ENCODE measurements at regions not wholly inside any gene's neighbourhood (a gene's known extent, or its start where the extent isn't known, plus 50 kb on each side); places are given as distances from the start of the nearest gene placed in this dataset.

GRCh38 chr6:168883410-168884049, 370.1 kb downstream of the THBS2 start:
- no peak for DNase-seq (ENCODE audit: low spot score)

- no peak for DNase-seq (ENCODE audit: low spot score)
Observed at GRCh38 chr6:168880271-168880670, 373.4 kb downstream of the THBS2 start.

GRCh38 chr6:168877821-168878282, 375.8 kb downstream of the THBS2 start:
- DNase-seq (ENCODE audit: low spot score): no peak

- DNase-seq (ENCODE audit: low spot score): no peak
Observed at GRCh38 chr6:168876956-168877355, 376.7 kb downstream of the THBS2 start.

- no peak for DNase-seq (ENCODE audit: low spot score)
Observed at GRCh38 chr6:168875811-168876576, 377.7 kb downstream of the THBS2 start.

GRCh38 chr6:168874637-168875036, 379.0 kb downstream of the THBS2 start:
- no peak for DNase-seq (ENCODE audit: low spot score)

GRCh38 chr6:168873278-168874190, 380.1 kb downstream of the THBS2 start:
- DNase-seq (ENCODE audit: low spot score): no peak

GRCh38 chr6:168871642-168872315, 381.9 kb downstream of the THBS2 start:
- no peak for DNase-seq (ENCODE audit: low spot score)

GRCh38 chr6:168870982-168871381, 382.7 kb downstream of the THBS2 start:
- no peak for DNase-seq (ENCODE audit: low spot score)

GRCh38 chr6:168867247-168868102, 386.2 kb downstream of the THBS2 start:
- no peak for DNase-seq (ENCODE audit: low spot score)

GRCh38 chr6:168866534-168866933, 387.1 kb downstream of the THBS2 start:
- no peak for DNase-seq (ENCODE audit: low spot score)

GRCh38 chr6:168865522-168865921, 388.1 kb downstream of the THBS2 start:
- DNase-seq (ENCODE audit: low spot score): no peak

- DNase-seq (ENCODE audit: low spot score): no peak
Observed at GRCh38 chr6:168864541-168865460, 388.8 kb downstream of the THBS2 start.

- DNase-seq (ENCODE audit: low spot score): no peak
Observed at GRCh38 chr6:168863467-168863866, 390.2 kb downstream of the THBS2 start.

GRCh38 chr6:168862346-168862980, 391.2 kb downstream of the THBS2 start:
- no peak for DNase-seq (ENCODE audit: low spot score)

GRCh38 chr6:168860987-168861386, 392.7 kb downstream of the THBS2 start:
- DNase-seq (ENCODE audit: low spot score): no peak

GRCh38 chr6:168860341-168860740, 393.3 kb downstream of the THBS2 start:
- no peak for DNase-seq (ENCODE audit: low spot score)

GRCh38 chr6:168858926-168859325, 394.7 kb downstream of the THBS2 start:
- DNase-seq (ENCODE audit: low spot score): no peak

GRCh38 chr6:168856914-168857313, 396.7 kb downstream of the THBS2 start:
- no peak for DNase-seq (ENCODE audit: low spot score)

Data from hepatic stellate cell (primary cell).